GM11168 (cell line): ENCODE measurements at regions not wholly inside any gene's neighbourhood (a gene's known extent, or its start where the extent isn't known, plus 50 kb on each side); places are given as distances from the start of the nearest gene placed in this dataset.
"Not testable (repeated sequence)": the region's sequence is repeated elsewhere in the genome, so short reads cannot be mapped to it uniquely, and the experiment has no call there.

Experiments
- in situ Hi-C: fragments of 300-500 bp; cut with MboI; formaldehyde crosslinking; loops from one replicate; pipeline ENCODE4 v1.12.0; 2022; ENCODE audit warnings: low sequenced_read_pairs; ENCODE audit not compliant: unreplicated experiment

DNA sequence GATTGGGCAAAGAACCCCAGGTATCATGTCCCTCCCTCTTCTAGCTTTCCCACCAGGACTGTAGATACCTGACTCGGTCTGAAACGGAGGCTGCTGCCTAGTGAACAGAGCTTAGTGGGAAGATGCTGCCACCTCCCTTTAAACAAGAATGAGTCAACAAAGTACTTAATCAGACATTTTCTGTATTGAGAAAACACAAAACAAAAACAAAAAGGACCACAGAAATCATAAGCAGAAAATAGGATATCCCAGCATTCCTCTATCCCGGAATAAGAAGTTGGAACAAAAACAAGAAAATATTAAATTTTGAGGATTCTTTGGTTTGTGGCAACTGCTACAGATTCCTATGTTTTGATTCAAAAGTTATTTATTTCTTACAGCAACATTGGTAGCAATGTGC is 51.7 kb upstream of the COL8A1 start:
- in situ Hi-C loops, result no loop called here

GRCh38 chr3:99579965-99580364 is 58.4 kb upstream of the COL8A1 start:
- in situ Hi-C loops, result no loop called here

DNA sequence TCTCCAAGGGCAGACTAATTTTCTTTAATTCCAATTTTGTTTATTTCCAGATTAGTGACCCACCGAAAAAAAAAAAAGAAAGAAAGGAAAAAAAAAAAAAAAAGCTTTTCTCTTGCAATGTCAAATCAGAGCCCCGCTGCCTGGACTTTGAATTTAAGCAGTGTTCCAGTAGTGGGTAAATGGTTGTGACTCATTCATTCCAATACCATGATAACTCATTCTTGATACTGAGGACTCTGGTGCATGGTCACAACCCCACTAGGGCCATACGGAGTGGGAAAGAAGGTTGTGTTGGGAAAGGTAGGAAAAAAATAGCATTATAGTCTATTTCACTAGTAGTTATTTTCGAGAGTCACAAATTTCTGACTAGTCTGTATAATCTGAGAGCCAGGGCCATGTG is 59.1 kb upstream of the COL8A1 start:
- in situ Hi-C loops, result no loop called here

DNA sequence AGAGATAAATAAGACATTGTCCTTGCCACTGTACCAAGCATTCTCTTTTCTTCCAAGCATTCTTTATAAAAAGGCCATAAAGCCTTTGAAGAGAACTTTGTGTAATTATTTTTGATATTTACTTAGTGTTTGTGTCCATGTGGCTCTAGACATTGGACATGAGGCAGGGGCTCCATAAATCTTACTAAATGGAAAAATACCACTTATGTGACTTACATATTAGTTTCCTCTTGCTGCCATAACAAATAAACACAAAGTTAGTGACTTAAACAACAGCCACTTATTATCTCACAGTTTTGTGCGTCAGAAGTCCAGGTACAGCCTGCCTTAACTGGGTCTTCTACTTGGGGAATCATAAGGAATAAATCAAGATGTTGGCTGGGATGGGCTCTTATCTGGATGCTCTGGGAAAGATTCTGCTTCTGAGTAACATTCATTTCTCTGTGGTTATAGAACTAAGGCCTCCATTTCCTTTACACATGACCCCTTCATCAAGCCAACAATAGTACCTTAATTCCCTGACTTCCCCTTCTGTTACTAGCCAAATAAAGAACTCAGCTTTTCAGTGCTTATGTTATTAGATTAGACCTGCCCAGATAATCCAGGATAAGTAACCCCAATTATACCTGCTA is 59.9 kb upstream of the COL8A1 start:
- in situ Hi-C loops, result no loop called here

- in situ Hi-C loops, result no loop called here
Measured at GRCh38 chr3:99576904-99577559, 61.4 kb upstream of the COL8A1 start.

DNA sequence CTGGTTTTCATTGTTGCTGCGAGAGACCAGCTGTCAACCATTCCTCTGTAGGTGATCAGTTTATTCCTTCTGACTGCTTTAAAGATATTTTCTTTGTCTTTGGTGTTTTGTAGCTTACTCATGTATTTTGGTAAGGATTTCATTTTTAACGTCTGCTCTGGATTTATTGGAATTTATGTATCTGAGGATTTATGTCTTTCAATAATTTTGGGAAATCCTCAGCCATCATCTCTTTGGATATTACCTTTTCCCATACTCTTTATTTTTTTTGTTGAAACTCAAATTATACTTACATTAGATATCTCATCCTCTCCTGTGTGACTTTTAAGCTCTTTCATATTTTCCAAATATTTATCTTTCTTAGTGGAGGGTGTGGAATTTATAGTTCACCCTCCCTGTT is 62.7 kb upstream of the COL8A1 start:
- in situ Hi-C loops, result no loop called here

- in situ Hi-C loops, result no loop called here
Measured at GRCh38 chr3:99570061-99570460, 68.3 kb upstream of the COL8A1 start.

GRCh38 chr3:99568663-99569335 is 69.6 kb upstream of the COL8A1 start:
- in situ Hi-C loops, result no loop called here

GRCh38 chr3:99565331-99565730 is 73.1 kb upstream of the COL8A1 start:
- in situ Hi-C loops, result no loop called here

DNA sequence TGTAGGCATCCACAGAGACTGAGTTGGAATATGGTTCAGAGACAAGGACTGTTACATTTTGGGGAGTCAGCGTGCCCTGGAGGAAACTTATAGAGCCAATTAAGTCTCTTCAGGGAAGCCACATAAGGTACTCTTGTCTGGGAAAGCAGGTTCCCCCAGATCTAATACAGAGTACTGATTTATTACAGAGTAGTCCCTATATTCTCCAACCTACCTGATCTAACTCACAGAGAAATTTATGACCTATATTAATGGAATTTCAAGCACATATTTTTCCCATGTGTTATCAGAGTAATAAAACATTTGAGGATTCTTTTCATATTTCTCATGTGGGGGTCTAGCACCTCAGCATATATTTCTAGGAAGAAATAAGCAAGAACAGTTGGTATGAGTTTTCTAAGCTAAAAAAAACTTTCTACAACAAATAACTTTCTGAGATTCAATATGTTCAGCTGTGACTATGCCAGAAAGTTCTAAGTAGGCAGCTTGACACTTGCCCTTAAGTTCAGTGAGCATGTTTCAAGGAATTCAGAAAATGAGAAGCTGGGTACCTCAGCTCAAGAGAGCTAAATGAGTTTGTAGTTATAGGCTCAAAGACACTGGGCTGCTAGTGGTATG is 75.3 kb upstream of the COL8A1 start:
- in situ Hi-C loops, result no loop called here

GRCh38 chr3:99562138-99562537 is 76.3 kb upstream of the COL8A1 start:
- in situ Hi-C loops, result no loop called here

DNA sequence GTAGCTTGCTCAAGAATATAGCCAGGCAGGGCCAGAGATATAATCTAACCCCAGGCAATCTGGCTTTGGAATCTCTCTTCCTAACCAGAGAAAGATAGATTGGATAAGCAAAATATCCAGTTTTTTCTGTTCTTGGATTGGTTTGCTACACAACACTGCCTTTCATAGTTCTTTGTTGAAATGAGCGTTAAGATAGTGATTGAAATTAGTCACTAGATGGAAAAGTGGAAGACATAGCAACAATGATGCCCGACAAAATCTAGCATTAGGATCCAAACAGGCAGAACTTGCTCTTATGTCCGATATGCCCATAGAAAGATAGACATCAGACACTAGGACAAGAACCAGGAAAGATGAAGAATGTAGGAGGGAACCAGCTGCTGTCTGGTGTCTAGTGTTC is 77.3 kb upstream of the COL8A1 start:
- in situ Hi-C loops, result no loop called here

DNA sequence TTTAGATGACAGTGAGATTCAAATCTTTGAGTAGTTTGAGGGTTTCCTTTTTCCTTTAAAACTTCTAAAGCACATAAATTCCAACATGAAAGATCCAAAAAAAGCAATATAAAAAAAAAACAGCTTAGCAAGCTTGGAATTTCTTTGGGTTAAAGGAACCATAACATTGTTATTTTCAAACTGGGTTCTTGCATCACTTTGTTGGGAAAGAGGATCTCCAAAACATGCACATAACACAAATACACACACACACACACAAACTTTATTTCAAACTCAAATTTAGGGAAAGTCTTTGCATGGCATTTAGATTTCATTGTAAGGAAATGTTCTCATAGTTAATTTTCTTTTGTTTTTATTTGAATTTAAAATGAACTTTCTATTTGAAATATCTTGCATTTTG is 79.2 kb upstream of the COL8A1 start:
- in situ Hi-C loops, result no loop called here

DNA sequence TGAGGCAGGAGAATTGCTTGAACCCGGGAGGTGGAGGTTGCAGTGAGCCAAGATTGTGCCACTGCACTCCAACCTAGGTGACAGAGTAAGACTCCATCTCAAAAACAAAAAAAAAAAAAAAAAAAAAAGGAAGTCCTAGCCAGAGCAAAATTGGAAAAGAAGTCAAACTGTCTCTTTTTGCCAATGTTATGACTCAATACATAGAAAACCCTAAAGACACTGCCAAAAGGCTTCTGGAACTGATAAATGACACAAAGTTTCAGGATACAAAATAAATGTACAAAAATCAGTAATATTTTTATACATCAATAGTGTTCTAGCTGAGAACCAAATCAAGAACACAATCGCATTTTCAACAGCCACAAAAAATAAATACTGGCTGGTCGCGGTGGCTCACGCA is 82.5 kb upstream of the COL8A1 start:
- in situ Hi-C loops, result not testable (repeated sequence)

GRCh38 chr3:99551520-99551919 is 86.9 kb upstream of the COL8A1 start:
- in situ Hi-C loops, result no loop called here

- in situ Hi-C loops, result no loop called here
Measured at GRCh38 chr3:99549957-99550603, 88.3 kb upstream of the COL8A1 start.

- in situ Hi-C loops, result no loop called here
Measured at GRCh38 chr3:99549220-99549619, 89.2 kb upstream of the COL8A1 start.

- in situ Hi-C loops, result no loop called here
Measured at GRCh38 chr3:99548674-99549073, 89.7 kb upstream of the COL8A1 start.

DNA sequence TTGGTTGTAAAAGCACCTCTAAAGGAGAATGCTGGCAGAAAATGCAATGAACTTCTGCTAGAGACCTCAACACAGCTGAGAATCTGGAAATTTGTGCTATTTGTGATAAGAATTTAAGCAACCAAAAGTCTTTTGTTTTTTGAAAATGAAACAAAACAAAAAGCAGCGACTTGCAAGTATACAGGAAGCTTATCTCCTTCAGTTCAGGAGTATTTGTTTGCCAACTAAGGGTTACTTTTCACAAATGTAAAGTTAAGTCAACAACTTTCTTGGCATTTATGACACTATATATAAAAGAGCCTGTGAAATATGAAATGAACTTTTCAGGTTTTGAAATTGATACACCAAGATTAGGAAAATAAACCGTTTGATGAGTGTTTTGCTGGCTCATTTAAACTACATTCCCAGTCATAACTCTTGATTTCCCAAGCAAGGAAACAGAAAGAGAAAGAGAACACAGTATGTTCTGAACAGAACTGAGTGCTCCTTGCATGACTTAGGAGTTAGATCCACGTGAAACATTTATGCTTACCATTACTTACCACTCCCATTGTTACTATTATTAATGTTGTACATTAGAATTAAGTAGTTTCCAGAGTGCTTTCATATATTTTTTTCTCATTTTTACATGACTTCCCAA is 92.3 kb upstream of the COL8A1 start:
- in situ Hi-C loops, result no loop called here

DNA sequence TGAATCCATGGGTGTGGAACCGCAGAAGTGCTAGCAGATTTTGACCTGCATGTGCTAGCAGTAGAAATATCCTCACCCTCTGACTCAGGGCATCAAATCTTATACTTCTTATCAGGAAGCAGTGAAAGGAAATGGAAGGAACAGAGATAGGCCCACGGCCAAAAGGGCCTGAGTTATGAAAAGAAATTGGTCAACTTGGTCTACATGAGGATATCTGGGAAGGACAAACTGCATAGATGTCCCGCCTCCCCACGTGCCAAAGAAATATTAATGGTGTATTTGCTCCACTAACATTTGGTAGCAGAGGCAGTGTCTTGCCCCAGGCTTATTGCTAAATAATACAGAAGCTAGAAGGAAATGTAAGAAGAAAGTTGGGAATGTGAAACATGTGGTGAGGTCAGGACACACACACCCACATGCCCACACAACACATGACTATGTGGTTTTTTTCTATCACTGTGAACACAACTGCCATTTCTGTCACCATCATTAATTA is 93.6 kb upstream of the COL8A1 start:
- in situ Hi-C loops, result no loop called here
